Upper lobe of left lung (tissue), 4 donors: ENCODE measurements at regions not wholly inside any gene's neighbourhood (a gene's known extent, or its start where the extent isn't known, plus 50 kb on each side); places are given as distances from the start of the nearest gene placed in this dataset.

Experiments
- EP300 ChIP-seq, 4 donors: sonication (generic); formaldehyde crosslinking; IDR thresholded peaks; one replicate each; pipeline ENCODE4 v1.5.1; 2017; ENCODE audit warnings: antibody characterized with exemption in 4 of 4, control low read depth in 2 of 4
- POLR2A ChIP-seq, 4 donors: fragments of 450-650 bp; IDR thresholded peaks; one replicate each; pipeline ENCODE4 v1.5.1; 2016 to 2017; ENCODE audit warnings: antibody characterized with exemption in 4 of 4, mild to moderate bottlenecking in 2 of 4

DNA sequence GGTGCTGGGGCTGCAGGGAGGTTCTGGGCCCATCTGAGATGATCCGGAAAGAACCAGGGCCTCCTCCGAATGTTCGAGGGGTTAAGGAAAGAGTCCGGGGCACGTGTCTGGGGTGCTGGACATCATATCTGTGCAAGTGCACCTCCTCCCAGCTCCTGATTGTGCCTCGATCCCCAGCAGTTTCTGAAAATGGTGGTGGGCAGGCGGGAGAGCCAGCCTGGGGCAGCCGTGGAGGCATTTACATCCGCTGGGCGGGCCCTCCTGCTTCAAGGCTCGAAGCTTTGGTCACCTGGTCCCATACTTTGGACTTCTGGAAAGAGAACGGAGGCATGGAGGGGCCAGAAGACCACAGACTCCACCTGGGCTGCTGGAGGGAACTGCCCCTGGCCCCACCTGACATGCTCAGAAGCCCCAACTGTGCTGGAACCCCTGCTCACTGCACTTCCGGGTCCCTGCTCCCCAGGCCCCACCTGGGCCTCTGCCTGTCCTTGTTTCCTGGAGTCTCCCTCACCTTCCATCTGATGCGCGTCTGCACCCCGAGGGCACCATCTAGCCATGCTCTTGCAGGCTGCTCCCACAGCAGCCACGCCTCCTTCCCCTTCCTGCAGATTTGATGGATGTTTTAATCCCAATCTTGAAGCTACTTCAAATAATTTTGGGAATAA, 119.2 kb upstream of the HDAC4 start:
- TF ChIP-seq POLR2A (IDR thresholded peaks at IDR 0.05) = no peak
- TF ChIP-seq EP300 (IDR thresholded peaks at IDR 0.05) = no peak
